LNCAP (cell line): ENCODE measurements at regions not wholly inside any gene's neighbourhood (a gene's known extent, or its start where the extent isn't known, plus 50 kb on each side); places are given as distances from the start of the nearest gene placed in this dataset.

Experiments used
- TF ChIP-seq, protein P1 (sequence below): fragments of 450-650 bp; IDR thresholded peaks from 2 replicates; pipeline ENCODE4 v1.5.1; 2017; ENCODE audit warnings: mild to moderate bottlenecking

DNA sequence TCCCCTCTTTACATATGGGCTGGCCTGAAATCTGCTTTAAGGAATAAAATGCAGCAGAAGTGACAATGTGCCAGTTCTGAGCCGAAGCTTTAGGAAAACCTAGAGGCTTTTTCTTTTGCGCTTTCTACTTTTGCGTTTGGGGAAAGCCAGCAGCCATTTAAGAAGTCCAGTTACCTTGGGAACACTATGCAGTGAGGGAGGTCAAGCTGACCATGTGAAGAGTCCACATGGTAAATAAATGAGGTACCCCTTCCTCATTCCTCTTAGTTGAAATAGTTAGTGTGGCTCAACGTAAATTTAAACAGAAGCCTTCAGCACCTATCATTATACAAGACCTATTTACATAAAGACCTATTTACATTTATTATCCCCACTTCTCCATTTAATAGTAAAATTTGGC is 78.5 kb downstream of the TFPI2 start:
- TF ChIP-seq, protein P1, sequence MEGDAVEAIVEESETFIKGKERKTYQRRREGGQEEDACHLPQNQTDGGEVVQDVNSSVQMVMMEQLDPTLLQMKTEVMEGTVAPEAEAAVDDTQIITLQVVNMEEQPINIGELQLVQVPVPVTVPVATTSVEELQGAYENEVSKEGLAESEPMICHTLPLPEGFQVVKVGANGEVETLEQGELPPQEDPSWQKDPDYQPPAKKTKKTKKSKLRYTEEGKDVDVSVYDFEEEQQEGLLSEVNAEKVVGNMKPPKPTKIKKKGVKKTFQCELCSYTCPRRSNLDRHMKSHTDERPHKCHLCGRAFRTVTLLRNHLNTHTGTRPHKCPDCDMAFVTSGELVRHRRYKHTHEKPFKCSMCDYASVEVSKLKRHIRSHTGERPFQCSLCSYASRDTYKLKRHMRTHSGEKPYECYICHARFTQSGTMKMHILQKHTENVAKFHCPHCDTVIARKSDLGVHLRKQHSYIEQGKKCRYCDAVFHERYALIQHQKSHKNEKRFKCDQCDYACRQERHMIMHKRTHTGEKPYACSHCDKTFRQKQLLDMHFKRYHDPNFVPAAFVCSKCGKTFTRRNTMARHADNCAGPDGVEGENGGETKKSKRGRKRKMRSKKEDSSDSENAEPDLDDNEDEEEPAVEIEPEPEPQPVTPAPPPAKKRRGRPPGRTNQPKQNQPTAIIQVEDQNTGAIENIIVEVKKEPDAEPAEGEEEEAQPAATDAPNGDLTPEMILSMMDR = no peak

DNA sequence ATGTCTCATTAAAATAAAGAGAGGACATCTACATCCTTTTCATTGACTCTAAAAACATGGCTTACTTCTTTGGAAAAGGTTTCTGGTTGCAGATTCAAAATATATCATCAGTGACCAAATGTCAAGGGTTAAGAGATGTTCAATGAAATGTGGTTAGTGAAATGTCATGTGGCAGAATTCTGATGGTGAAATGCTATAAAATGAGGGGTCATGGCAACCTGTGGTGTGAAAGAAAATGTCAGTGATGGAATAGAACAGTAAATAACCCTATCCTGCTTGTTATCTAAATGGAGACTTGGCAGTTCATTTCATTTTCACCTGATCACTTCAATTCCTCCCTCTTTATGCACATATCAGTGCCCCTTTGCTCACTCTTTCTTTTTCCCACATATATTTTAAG is 79.4 kb downstream of the TFPI2 start:
- TF ChIP-seq, protein P1 = no peak

DNA sequence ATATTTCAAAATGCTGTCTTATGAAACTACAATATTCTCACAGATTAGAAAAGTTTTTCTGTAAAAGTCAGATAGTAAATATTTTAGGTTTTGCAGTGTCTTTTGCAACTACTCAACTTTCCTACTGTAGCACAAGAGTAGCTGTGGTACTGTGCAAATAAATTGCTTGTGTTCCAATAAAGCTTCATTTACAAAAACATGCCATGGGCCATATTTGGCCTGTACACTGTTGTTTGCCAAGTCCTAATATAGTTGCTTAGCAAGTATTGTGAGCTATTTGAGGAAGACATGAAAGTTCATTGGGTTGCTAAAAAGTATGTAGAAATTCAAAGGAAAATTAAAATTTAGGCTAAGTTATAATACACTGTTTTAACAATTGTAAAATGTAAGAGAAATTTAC is 80.0 kb downstream of the TFPI2 start:
- TF ChIP-seq, protein P1 = no peak

DNA sequence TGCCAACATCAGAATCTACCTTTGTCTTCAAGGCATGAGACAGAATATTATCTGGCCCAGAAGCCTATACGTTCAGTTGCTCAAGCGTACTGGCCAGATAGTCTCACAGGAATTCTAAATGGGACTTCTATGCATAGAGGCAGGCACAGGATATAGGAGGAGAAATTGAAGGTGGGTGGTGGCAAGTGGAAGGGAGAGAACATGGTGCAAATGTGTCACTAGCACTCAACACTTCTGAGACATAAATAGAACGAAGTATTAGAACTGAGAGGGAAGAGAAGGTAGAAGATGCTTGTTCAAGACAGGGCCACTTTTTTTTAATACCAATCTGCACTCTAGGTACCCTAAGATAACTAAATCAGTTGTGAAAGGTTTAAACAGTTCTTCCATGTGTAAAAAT is 85.8 kb downstream of the TFPI2 start:
- TF ChIP-seq, protein P1 = no peak

DNA sequence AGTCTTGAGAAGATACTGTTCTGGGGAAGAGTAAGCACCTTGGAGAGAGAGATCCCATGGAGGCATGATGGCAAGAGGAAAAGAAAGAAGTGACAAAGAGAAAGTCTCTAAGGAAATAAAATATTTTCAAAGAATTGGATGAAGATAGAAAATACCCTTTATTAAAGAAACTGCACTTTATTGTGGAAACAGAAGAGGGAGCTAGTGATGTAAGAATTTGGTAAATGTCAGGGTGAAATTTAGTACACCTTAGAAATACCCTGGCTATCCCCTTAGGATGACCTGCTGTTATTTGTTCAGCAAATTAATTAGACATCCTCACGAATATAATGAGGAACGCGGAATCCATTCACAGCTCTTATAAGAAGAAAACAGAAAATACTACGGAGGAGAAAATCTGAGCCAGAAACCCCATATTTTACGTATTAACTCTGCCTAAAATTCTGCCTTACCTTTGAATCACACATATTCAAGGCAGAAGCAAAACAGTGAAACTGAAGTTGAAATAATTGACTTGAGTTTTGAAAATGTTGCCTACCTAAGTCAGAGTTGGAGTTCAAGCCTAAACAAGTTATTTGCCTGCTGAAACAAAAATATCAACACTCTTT is 90.7 kb downstream of the TFPI2 start:
- TF ChIP-seq, protein P1 = peak; percentile 64

DNA sequence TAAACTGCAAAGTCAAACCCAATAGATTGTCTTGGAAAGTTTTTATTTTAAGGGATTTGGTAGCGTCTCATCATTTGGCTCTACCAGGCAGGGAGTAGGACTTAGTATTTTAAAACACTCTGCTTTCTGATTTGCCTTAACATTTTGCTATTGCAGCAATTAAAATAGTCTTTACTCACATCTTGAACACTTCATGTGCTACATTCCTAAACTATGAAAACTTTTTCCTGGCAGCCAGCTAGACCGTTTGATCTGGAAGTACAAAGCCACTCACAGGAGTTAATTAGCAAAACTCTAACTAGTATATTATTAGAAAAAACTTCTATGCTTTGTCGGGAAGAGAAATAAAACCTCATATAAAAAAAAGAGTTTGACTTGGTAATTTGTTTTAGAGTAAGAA is 111.4 kb downstream of the TFPI2 start:
- TF ChIP-seq, protein P1 = no peak

DNA sequence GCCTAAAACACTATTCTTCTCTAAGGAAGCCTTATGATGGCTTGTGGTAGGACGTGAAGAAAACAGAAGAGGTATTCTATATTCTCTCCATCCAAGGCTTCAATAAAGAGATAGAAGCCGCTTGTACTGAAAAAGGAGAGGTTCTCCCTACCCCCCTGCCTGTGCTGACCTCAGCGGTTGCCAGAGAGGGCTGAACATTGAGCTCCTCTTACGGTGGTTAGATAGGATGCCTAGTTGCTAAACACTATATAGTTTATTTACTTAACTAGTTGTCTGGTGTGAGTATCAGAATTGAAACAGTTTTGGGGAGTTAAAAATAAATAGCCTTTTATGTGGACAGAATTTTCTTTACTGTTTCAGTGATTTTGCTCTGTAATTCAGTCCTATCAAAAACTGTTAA is 112.2 kb downstream of the TFPI2 start:
- TF ChIP-seq, protein P1 = no peak

DNA sequence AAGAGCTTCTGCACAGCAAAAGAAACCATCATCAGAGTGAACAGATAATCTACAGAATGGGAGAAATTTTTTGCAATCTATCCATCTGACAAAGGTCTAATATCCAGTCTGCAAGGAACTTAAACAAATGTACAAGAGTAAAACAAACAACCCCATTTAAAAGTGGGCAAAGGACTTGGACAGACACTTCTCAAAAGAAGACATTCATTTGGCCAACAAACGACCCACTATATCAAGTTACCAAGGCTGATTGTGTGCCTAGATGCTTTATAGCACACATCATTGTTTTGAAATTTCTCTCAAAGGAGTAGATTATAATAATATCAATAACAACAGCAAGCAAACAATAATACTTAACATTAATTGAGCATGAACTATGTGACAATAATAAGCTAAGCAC is 117.1 kb downstream of the TFPI2 start:
- TF ChIP-seq, protein P1 = no peak
